Adrenal gland (tissue), 5 donors: ENCODE measurements at regions not wholly inside any gene's neighbourhood (a gene's known extent, or its start where the extent isn't known, plus 50 kb on each side); places are given as distances from the start of the nearest gene placed in this dataset.

Experiments used
- POLR2A ChIP-seq, 2 donors: fragments of 450-650 bp; IDR thresholded peaks; one replicate each; pipeline ENCODE4 v1.6.1; 2017; ENCODE audit warnings: antibody characterized with exemption in 2 of 2, mild to moderate bottlenecking in 2 of 2, moderate library complexity in 1 of 2
- TF ChIP-seq, protein P1 (sequence below), 6 experiments: fragments of 450-650 bp in 4 of 6; fragments of 200-600 bp in 2 of 6; sonication (generic) in 1 of 6; IDR thresholded peaks; 1 replicate in 5 of 6; 2 replicates in 1 of 6; pipeline versions ENCODE4 v1.5.1 to v1.8.0; 2016 to 2021; ENCODE audit warnings: antibody characterized with exemption in 6 of 6, mild to moderate bottlenecking in 2 of 6, moderate library complexity in 1 of 6
- donor health status: DM: no; HTN: no; CAD: no.

DNA sequence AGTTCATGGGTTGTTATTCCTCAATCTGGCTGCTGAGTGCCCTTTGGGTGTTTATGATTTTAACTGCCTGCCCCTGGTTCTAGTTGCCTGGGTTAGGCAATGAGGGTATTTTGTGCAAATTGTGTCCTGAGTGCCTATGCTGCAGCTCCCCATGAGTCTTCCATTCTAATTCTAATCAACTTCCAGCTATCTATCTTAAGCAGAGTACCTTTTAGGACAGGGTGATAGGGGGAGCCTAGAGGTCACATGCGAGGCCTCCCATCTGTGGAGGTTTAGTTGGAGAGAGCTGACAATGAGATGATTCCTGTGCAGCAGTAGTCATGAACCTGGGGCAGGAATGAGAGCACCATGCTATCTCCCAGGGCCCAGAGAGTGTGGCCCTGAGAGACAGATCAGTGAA is 225.9 kb upstream of the PLEKHG7 start:
- TF ChIP-seq, protein P1, sequence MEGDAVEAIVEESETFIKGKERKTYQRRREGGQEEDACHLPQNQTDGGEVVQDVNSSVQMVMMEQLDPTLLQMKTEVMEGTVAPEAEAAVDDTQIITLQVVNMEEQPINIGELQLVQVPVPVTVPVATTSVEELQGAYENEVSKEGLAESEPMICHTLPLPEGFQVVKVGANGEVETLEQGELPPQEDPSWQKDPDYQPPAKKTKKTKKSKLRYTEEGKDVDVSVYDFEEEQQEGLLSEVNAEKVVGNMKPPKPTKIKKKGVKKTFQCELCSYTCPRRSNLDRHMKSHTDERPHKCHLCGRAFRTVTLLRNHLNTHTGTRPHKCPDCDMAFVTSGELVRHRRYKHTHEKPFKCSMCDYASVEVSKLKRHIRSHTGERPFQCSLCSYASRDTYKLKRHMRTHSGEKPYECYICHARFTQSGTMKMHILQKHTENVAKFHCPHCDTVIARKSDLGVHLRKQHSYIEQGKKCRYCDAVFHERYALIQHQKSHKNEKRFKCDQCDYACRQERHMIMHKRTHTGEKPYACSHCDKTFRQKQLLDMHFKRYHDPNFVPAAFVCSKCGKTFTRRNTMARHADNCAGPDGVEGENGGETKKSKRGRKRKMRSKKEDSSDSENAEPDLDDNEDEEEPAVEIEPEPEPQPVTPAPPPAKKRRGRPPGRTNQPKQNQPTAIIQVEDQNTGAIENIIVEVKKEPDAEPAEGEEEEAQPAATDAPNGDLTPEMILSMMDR (IDR thresholded peaks at IDR 0.05) = no peak
- no peak for TF ChIP-seq POLR2A (IDR thresholded peaks at IDR 0.05)
